A549 (cell line): ENCODE measurements at regions not wholly inside any gene's neighbourhood (a gene's known extent, or its start where the extent isn't known, plus 50 kb on each side); places are given as distances from the start of the nearest gene placed in this dataset.

Source experiments
- ATAC-seq, 2 experiments: fragments of 200-7000 bp in 1 of 2; fragments of >200 bp in 1 of 2; cut with Nextera tagmentation in 1 of 2; cut with Tn5 transposase in 1 of 2; 3 replicates each; pipeline versions ENCODE4 v1.8.0 to v1.9.1; 2018 to 2020; ENCODE audit warnings: mild to moderate bottlenecking in 1 of 2, moderate library complexity in 1 of 2
- CTCF ChIA-PET: fragments of 300-600 bp; sonication (Branson Sonifier 250); formaldehyde crosslinking; extraction: SDS; loops from one replicate; lab custom pipeline; 2021; ENCODE audit warnings: antibody characterized with exemption, inconsistent platforms; lab: Yijun Ruan, JAX
- POLR2A ChIA-PET: fragments of 350-600 bp; formaldehyde crosslinking; extraction: SDS; loops from one replicate; lab custom pipeline; 2021; ENCODE audit warnings: antibody characterized with exemption, inconsistent platforms; lab: Yijun Ruan, JAX
- DNase-seq, 2 experiments: peaks; one replicate each; pipeline versions ENCODE4 v3.0.0 to v3.0.0-alpha.2; 2011 to 2016; ENCODE audit warnings: low read depth in 1 of 2, low spot score in 1 of 2
- FAIRE-seq: peaks from 2 replicates; lab custom pipeline; 2011; peaks lifted over from hg19 to GRCh38; lab: Jason Lieb, UNC
- H3K27ac ChIP-seq, 2 experiments: fragments of >200 bp; sonication (Bioruptor Twin); formaldehyde crosslinking; 3 replicates each; pipeline ENCODE4 v1.5.1; 2016 to 2017
- H3K4me1 ChIP-seq: fragments of >200 bp; sonication (Bioruptor Twin); formaldehyde crosslinking; 3 replicates; pipeline ENCODE4 v1.6.1; 2016
- H3K4me2 ChIP-seq: fragments of >200 bp; sonication (Bioruptor Twin); formaldehyde crosslinking; 3 replicates; pipeline ENCODE4 v1.6.1; 2016
- H3K4me3 ChIP-seq: fragments of >200 bp; sonication (Bioruptor Twin); formaldehyde crosslinking; 3 replicates; pipeline ENCODE4 v1.5.1; 2016
- H3K9me3 ChIP-seq: fragments of >200 bp; sonication (Bioruptor Twin); formaldehyde crosslinking; 3 replicates; pipeline ENCODE4 v1.6.1; 2016
- CBX2 ChIP-seq: fragments of 200-600 bp; sonication (generic); IDR thresholded peaks from 2 replicates; pipeline ENCODE4 v1.6.1; 2016; ENCODE audit warnings: low read depth, mild to moderate bottlenecking, borderline replicate concordance
- CHD2 ChIP-seq: fragments of 150-350 bp; IDR thresholded peaks from 2 replicates; pipeline ENCODE4 v1.6.1; 2014; ENCODE audit warnings: low read length; ENCODE audit not compliant: partially characterized antibody
- CHD4 ChIP-seq: fragments of 200-600 bp; sonication (generic); IDR thresholded peaks from 2 replicates; pipeline ENCODE4 v1.6.1; 2016; ENCODE audit warnings: antibody characterized with exemption, mild to moderate bottlenecking, borderline replicate concordance
- EHMT2 ChIP-seq: fragments of 200-600 bp; sonication (generic); IDR thresholded peaks from 2 replicates; pipeline ENCODE4 v1.6.1; 2016; ENCODE audit warnings: antibody characterized with exemption, low read depth, mild to moderate bottlenecking, moderate library complexity
- GATA3 ChIP-seq: IDR thresholded peaks from 2 replicates; pipeline ENCODE4 v1.6.1; 2012; ENCODE audit warnings: borderline replicate concordance
- HEYL ChIP-seq: fragments of 250-450 bp; sonication (Bioruptor Pico); IDR thresholded peaks from 2 replicates; pipeline ENCODE4 v1.8.0; 2021; ENCODE audit warnings: mild to moderate bottlenecking, moderate library complexity
- HOXA7 ChIP-seq: fragments of 250-450 bp; sonication (Bioruptor Pico); IDR thresholded peaks from 2 replicates; pipeline ENCODE4 v1.5.0; 2020; ENCODE audit warnings: mild to moderate bottlenecking, moderate library complexity
- HOXB5 ChIP-seq: fragments of 250-450 bp; sonication (Bioruptor Pico); IDR thresholded peaks from 2 replicates; pipeline ENCODE4 v1.5.0; 2020; ENCODE audit warnings: mild to moderate bottlenecking, moderate library complexity
- JUN ChIP-seq, 2 experiments: fragments of >200 bp; sonication (Bioruptor Twin); formaldehyde crosslinking; IDR thresholded peaks; 2 replicates in 1 of 2; 3 replicates in 1 of 2; pipeline ENCODE4 v1.6.1; 2016 to 2017
- KDM1A ChIP-seq: fragments of 200-600 bp; sonication (generic); IDR thresholded peaks from 2 replicates; pipeline ENCODE4 v1.6.1; 2016; ENCODE audit warnings: low read depth, mild to moderate bottlenecking
- MAFK ChIP-seq: fragments of 450-650 bp; IDR thresholded peaks from 2 replicates; pipeline ENCODE4 v1.6.1; 2014; ENCODE audit not compliant: partially characterized antibody
- NFE2L2 ChIP-seq: fragments of 150-350 bp; conservative IDR thresholded peaks from 2 replicates; pipeline ENCODE4 v1.6.1; 2014; ENCODE audit warnings: low read length
- NR3C1 ChIP-seq: fragments of >200 bp; sonication (Bioruptor Twin); formaldehyde crosslinking; IDR thresholded peaks from 3 replicates; pipeline ENCODE4 v1.6.1; 2017
- PBX3 ChIP-seq: IDR thresholded peaks from 2 replicates; pipeline ENCODE4 v1.6.1; 2012
- POLR2A ChIP-seq: IDR thresholded peaks from 2 replicates; pipeline ENCODE4 v1.6.1; 2012; ENCODE audit warnings: mild to moderate bottlenecking, low read length
- POLR2AphosphoS2 ChIP-seq: conservative IDR thresholded peaks from 2 replicates; pipeline ENCODE4 v1.6.1; 2012; ENCODE audit warnings: low read length, improper control_type of control experiment, inconsistent platforms
- RAD21 ChIP-seq, 2 experiments: fragments of >200 bp in 1 of 2; sonication (Bioruptor Twin) in 1 of 2; formaldehyde crosslinking in 1 of 2; IDR thresholded peaks in 1 of 2; conservative IDR thresholded peaks in 1 of 2; 2 replicates in 1 of 2; 3 replicates in 1 of 2; pipeline ENCODE4 v1.6.1; 2012 to 2018; ENCODE audit warnings: inconsistent platforms in 1 of 2
- RARB ChIP-seq: fragments of 250-450 bp; sonication (Bioruptor Pico); IDR thresholded peaks from 2 replicates; pipeline ENCODE4 v1.8.0; 2021; ENCODE audit warnings: mild to moderate bottlenecking, moderate library complexity
- REST ChIP-seq: fragments of 200-600 bp; sonication (generic); IDR thresholded peaks from 2 replicates; pipeline ENCODE4 v1.6.1; 2016; ENCODE audit warnings: antibody characterized with exemption, mild to moderate bottlenecking, moderate library complexity
- SREBF2 ChIP-seq: fragments of 450-650 bp; IDR thresholded peaks from 2 replicates; pipeline ENCODE4 v1.6.1; 2014; ENCODE audit warnings: mild to moderate bottlenecking, moderate library complexity
- TFCP2L1 ChIP-seq: fragments of 250-450 bp; sonication (Bioruptor Pico); IDR thresholded peaks from 2 replicates; pipeline ENCODE4 v1.5.0; 2021; ENCODE audit warnings: mild to moderate bottlenecking
- ZC3H11A ChIP-seq: fragments of 450-650 bp; IDR thresholded peaks from 2 replicates; pipeline ENCODE4 v1.6.1; 2014; ENCODE audit warnings: antibody characterized with exemption, mild to moderate bottlenecking
- WGBS: methylation state at CpG from one replicate; pipeline ENCODE4 v1.1.6; 2017; ENCODE audit errors: missing lambda C conversion rate; 5-methylcytosine and 5-hydroxymethylcytosine counted together
- TF ChIP-seq, protein P1 (sequence below): fragments of 150-350 bp; IDR thresholded peaks from 2 replicates; pipeline ENCODE4 v1.6.1; 2014; ENCODE audit warnings: low read depth, mild to moderate bottlenecking, low read length
- TF ChIP-seq, protein P2 (sequence below): fragments of 450-650 bp; IDR thresholded peaks from 2 replicates; pipeline ENCODE4 v1.6.1; 2014; ENCODE audit warnings: antibody characterized with exemption

DNA sequence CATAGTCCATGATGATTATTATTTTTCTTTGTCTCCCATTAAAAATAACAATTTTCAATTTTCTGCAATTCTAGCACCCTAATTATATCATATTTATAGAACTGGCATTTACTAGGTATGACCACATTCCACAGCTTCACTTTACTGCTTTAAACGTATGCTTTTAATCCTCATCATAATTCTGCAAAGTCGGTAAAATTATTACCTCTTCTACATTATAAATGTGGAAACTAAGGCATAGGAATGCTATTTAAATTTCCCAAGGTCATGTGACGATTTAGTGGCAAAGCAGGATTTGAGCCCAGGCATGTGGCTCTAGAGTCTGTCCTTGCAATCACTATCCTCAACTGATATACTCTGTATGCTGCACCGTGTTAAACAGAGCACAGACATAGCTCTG is 866.4 kb downstream of the EPHA4 start:
- H3K4me2 ChIP-seq = no peak overlapping the region
- ChIA-PET POLR2A (no interaction called here), CTCF (no interaction called here)
- H3K9me3 ChIP-seq = peaks cover 2% of the 10 kb centered on the region; the same call in 2 of the 3 replicates
- FAIRE-seq (no peak), DNase-seq (no peak), ATAC-seq (no peak)
- no peak overlapping the region for H3K4me3 ChIP-seq
- TF ChIP-seq RARB (no peak), MAFK (peak; percentile 57)
- 74% methylated on average over 4 of the region's 4 CpGs for WGBS
- no peak overlapping the region for H3K27ac ChIP-seq
- no peaks in the 10 kb centered on the region for H3K4me1 ChIP-seq

DNA sequence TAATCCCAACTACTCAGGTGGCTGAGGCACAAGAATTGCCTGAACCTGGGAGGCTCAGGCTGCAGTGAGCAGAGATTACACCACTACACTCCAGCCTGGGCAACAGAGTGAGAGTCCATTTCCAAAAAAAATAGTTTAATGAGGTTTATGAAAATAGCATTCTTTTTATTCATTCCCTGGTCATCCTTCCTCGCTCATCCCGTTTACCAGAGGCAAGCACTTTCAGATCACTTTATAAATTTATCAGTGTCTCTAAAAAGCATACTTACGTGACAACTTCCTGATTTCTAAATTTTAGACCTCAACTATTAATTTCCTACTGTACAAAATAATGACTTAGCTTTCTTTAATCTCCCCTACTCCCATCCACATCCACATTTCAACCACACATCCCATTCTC is 864.8 kb downstream of the EPHA4 start:
- no peak overlapping the region for H3K4me3 ChIP-seq
- ChIA-PET CTCF (interaction anchor here (1.2 kb wide), 1 partner anchor 820 kb away, joined by 3 read pairs; no protein-coding TSS in a partner anchor), POLR2A (no interaction called here)
- FAIRE-seq (no peak), DNase-seq (no peak)
- TF ChIP-seq NFE2L2 (no peak), CHD4 (no peak), POLR2A (no peak), ZC3H11A (no peak), GATA3 (no peak), HEYL (no peak), HOXB5 (CRISPR knock-in tag) (no peak), HOXA7 (CRISPR knock-in tag) (no peak), CHD2 (no peak), EHMT2 (no peak), KDM1A (no peak), RAD21 (conservative IDR thresholded peaks at IDR 0.05 in 1 of 2, IDR thresholded peaks at IDR 0.05 in 1 of 2) (no peak), POLR2AphosphoS2 (no peak), TFCP2L1 (CRISPR knock-in tag) (no peak), JUN (IDR thresholded peaks at IDR 0.05) (no peak), PBX3 (no peak)
- TF ChIP-seq, protein P1, sequence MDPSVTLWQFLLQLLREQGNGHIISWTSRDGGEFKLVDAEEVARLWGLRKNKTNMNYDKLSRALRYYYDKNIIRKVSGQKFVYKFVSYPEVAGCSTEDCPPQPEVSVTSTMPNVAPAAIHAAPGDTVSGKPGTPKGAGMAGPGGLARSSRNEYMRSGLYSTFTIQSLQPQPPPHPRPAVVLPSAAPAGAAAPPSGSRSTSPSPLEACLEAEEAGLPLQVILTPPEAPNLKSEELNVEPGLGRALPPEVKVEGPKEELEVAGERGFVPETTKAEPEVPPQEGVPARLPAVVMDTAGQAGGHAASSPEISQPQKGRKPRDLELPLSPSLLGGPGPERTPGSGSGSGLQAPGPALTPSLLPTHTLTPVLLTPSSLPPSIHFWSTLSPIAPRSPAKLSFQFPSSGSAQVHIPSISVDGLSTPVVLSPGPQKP = no peak
- TF ChIP-seq, all 56 proteins: peak for 0
- no peaks in the 10 kb centered on the region for H3K4me1 ChIP-seq
- no peak for ATAC-seq
- H3K27ac ChIP-seq = no peak overlapping the region
- WGBS = 59% methylated on average over 3 of the region's 3 CpGs
- peaks cover 11% of the 10 kb centered on the region; the same call in 2 of the 3 replicates for H3K9me3 ChIP-seq
- H3K4me2 ChIP-seq = no peak overlapping the region

GRCh38 chr2:220708366-220708765 is 863.7 kb downstream of the EPHA4 start:
- FAIRE-seq (no peak), DNase-seq (no peak), ATAC-seq (no peak)
- POLR2A ChIA-PET = no interaction called here
- CTCF ChIA-PET = no interaction called here
- Histone ChIP-seq H3K27ac (no peak overlapping the region), H3K9me3 (peaks cover 13% of the 10 kb centered on the region; the same call in 2 of the 3 replicates), H3K4me1 (no peaks in the 10 kb centered on the region), H3K4me3 (no peak overlapping the region), H3K4me2 (no peak overlapping the region)
- 40% methylated on average over 3 of the region's 3 CpGs for WGBS
- no peak for TF ChIP-seq SREBF2
- TF ChIP-seq, protein P2, sequence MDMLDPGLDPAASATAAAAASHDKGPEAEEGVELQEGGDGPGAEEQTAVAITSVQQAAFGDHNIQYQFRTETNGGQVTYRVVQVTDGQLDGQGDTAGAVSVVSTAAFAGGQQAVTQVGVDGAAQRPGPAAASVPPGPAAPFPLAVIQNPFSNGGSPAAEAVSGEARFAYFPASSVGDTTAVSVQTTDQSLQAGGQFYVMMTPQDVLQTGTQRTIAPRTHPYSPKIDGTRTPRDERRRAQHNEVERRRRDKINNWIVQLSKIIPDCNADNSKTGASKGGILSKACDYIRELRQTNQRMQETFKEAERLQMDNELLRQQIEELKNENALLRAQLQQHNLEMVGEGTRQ = no peak
- TF ChIP-seq CBX2 = no peak
- TF ChIP-seq NR3C1 = no peak
- no peak for TF ChIP-seq REST
